ENCODE measurements at regions not wholly inside any gene's neighbourhood (a gene's known extent, or its start where the extent isn't known, plus 50 kb on each side); places are given as distances from the start of the nearest gene placed in this dataset.

GRCh38 chr2:33796511-33796910 is 197.4 kb upstream of the FAM98A start (continued):
- TF ChIP-seq STAT6 (CRISPR knock-in tag; conservative IDR thresholded peaks at IDR 0.05; ENCODE audit: low read depth) = no peak

GRCh38 chr2:33791625-33792024 is 192.5 kb upstream of the FAM98A start:
- no peak for TF ChIP-seq CDX4 (CRISPR knock-in tag; IDR thresholded peaks at IDR 0.05; ENCODE audit: borderline replicate concordance)
- TF ChIP-seq NFE2L1 (CRISPR knock-in tag; IDR thresholded peaks at IDR 0.05) = no peak
- no peak for ATAC-seq
- no peaks in the 10 kb centered on the region for H3K4me1 Mint-ChIP-seq

GRCh38 chr2:33788044-33788443 is 188.9 kb upstream of the FAM98A start:
- ChIA-PET POLR2A (no interaction called here), CTCF (no interaction called here)
- DNase-seq (ENCODE audit: low spot score) (no peak), ATAC-seq (no peak)
- no peak overlapping the region for H3K27ac Mint-ChIP-seq
- H3K36me3 Mint-ChIP-seq = no peaks in the 10 kb centered on the region; the same call in 1 of the 2 replicates
- H3K4me1 Mint-ChIP-seq = no peaks in the 10 kb centered on the region
- H3K4me3 Mint-ChIP-seq = no peak overlapping the region
- H3K27me3 Mint-ChIP-seq (ENCODE audit: low read depth) = no peaks in the 10 kb centered on the region
- peaks cover 11% of the 10 kb centered on the region for H3K9me3 Mint-ChIP-seq
- no peak for TF ChIP-seq ZNF138 (CRISPR knock-in tag; conservative IDR thresholded peaks at IDR 0.05)
- TF ChIP-seq ATF1 (CRISPR knock-in tag; IDR thresholded peaks at IDR 0.05) = no peak
- no peak for TF ChIP-seq ZSCAN18 (CRISPR knock-in tag; IDR thresholded peaks at IDR 0.05)
- TF ChIP-seq CREM (CRISPR knock-in tag; IDR thresholded peaks at IDR 0.05) = no peak
- TF ChIP-seq ZNF219 (CRISPR knock-in tag; IDR thresholded peaks at IDR 0.05; ENCODE audit: borderline replicate concordance) = no peak
- no peak for TF ChIP-seq TCF7 (CRISPR knock-in tag; IDR thresholded peaks at IDR 0.05; ENCODE audit: low read depth)
- TF ChIP-seq MYBL2 (CRISPR knock-in tag; IDR thresholded peaks at IDR 0.05) = no peak
- no peak for TF ChIP-seq JUN (CRISPR knock-in tag; IDR thresholded peaks at IDR 0.05)
- TF ChIP-seq ETV6 (CRISPR knock-in tag; IDR thresholded peaks at IDR 0.05) = no peak
- TF ChIP-seq HMGA2 (CRISPR knock-in tag; IDR thresholded peaks at IDR 0.05) = no peak
- TF ChIP-seq ZNF532 (CRISPR knock-in tag; IDR thresholded peaks at IDR 0.05; ENCODE audit: borderline replicate concordance) = no peak
- TF ChIP-seq ZNF232 (CRISPR knock-in tag; IDR thresholded peaks at IDR 0.05) = no peak
- TF ChIP-seq PREB (CRISPR knock-in tag; IDR thresholded peaks at IDR 0.05; ENCODE audit: borderline replicate concordance) = no peak
- no peak for TF ChIP-seq ZNF416 (CRISPR knock-in tag; IDR thresholded peaks at IDR 0.05)
- no peak for TF ChIP-seq ELF4 (CRISPR knock-in tag; IDR thresholded peaks at IDR 0.05; ENCODE audit: low read depth)
- TF ChIP-seq GRHL2 (CRISPR knock-in tag; IDR thresholded peaks at IDR 0.05; ENCODE audit: insufficient replicate concordance, severe bottlenecking) = no peak
- TF ChIP-seq FOXJ3 (CRISPR knock-in tag; IDR thresholded peaks at IDR 0.05; ENCODE audit: borderline replicate concordance) = no peak
- TF ChIP-seq RORB (CRISPR knock-in tag; IDR thresholded peaks at IDR 0.05) = no peak

More at GRCh38 chr2:33791625-33792024, 192.5 kb upstream of the FAM98A start:
- H3K27me3 Mint-ChIP-seq (ENCODE audit: low read depth) = no peaks in the 10 kb centered on the region
- peaks cover 14% of the 10 kb centered on the region for H3K9me3 Mint-ChIP-seq
- DNase-seq (ENCODE audit: low spot score) = no peak
- ChIA-PET CTCF (no interaction called here), POLR2A (no interaction called here)
- H3K27ac Mint-ChIP-seq = no peak overlapping the region
- no peak overlapping the region for H3K4me3 Mint-ChIP-seq
- no peaks in the 10 kb centered on the region; the same call in 1 of the 2 replicates for H3K36me3 Mint-ChIP-seq

All from WTC11 (cell line).